Transverse colon (tissue), 4 donors: ENCODE measurements at regions not wholly inside any gene's neighbourhood (a gene's known extent, or its start where the extent isn't known, plus 50 kb on each side); places are given as distances from the start of the nearest gene placed in this dataset.

ENCODE experiments used
- DNase-seq: peaks from one replicate; pipeline ENCODE4 v3.0.0-alpha.2; 2019
- H3K27ac ChIP-seq, 4 donors: fragments of 200-600 bp; sonication (generic); 2 replicates each; pipeline ENCODE4 v1.5.1; 2016 to 2018; ENCODE audit warnings: inconsistent platforms in 4 of 4
- H3K27me3 ChIP-seq: fragments of 200-600 bp; sonication (generic); 2 replicates; pipeline ENCODE4 v1.5.1; 2017; ENCODE audit warnings: inconsistent platforms
- H3K36me3 ChIP-seq, 4 donors: fragments of 200-600 bp; sonication (generic); 2 replicates each; pipeline ENCODE4 v1.5.1; 2017 to 2019; ENCODE audit warnings: inconsistent platforms in 4 of 4
- H3K4me1 ChIP-seq, 4 donors: fragments of 200-600 bp; sonication (generic); 2 replicates each; pipeline ENCODE4 v1.5.1; 2017 to 2020; ENCODE audit warnings: inconsistent platforms in 4 of 4
- H3K4me3 ChIP-seq, 4 donors: fragments of 200-600 bp; sonication (generic); 1 replicate in 1 of 4; 2 replicates in 3 of 4; pipeline versions ENCODE4 v1.5.1 to v1.6.1; 2017 to 2019; ENCODE audit warnings: inconsistent platforms in 4 of 4
- H3K9me3 ChIP-seq, 2 donors: fragments of 200-600 bp; sonication (generic); 2 replicates each; pipeline ENCODE4 v1.5.1; 2017 to 2019; ENCODE audit warnings: inconsistent platforms in 2 of 2
- EP300 ChIP-seq: sonication (generic); formaldehyde crosslinking; IDR thresholded peaks from one replicate; pipeline ENCODE4 v1.6.1; 2017; ENCODE audit warnings: antibody characterized with exemption, low read depth
- POLR2A ChIP-seq: fragments of 450-650 bp; IDR thresholded peaks from one replicate; pipeline ENCODE4 v1.6.1; 2016; ENCODE audit warnings: antibody characterized with exemption, mild to moderate bottlenecking, moderate library complexity
- POLR2AphosphoS5 ChIP-seq, 3 donors: sonication (generic); formaldehyde crosslinking; IDR thresholded peaks; one replicate each; pipeline ENCODE4 v1.6.1; 2016; ENCODE audit warnings: antibody characterized with exemption in 3 of 3
- WGBS, 2 donors: methylation state at CpG; one replicate each; pipeline ENCODE4 v1.1.5; 2018; ENCODE audit warnings: low coverage in 1 of 2; 5-methylcytosine and 5-hydroxymethylcytosine counted together
- in situ Hi-C, 4 donors: fragments of 200-750 bp; cut with MboI; loops; one replicate each; pipeline versions ENCODE4 v1.15.0 to v1.15.1; 2017; ENCODE audit warnings: low sequenced_read_pairs in 3 of 4, low pct_ligation_motif_present in 1 of 4, low pct_unique_long_range_greater_than_20kb in 1 of 4
- intact Hi-C: fragments of 100-400 bp; cut with DNase I; formaldehyde crosslinking; loops from one replicate; pipeline ENCODE4 v1.15.1; 2023; ENCODE audit warnings: low total_unique reads
- TF ChIP-seq, protein P1 (sequence below), 5 experiments: fragments of 200-600 bp in 3 of 5; fragments of 450-650 bp in 2 of 5; sonication (generic) in 3 of 5; IDR thresholded peaks; 1 replicate in 2 of 5; 2 replicates in 3 of 5; pipeline ENCODE4 v1.5.1; 2016 to 2017; ENCODE audit warnings: antibody characterized with exemption in 5 of 5, inconsistent platforms in 3 of 5, mild to moderate bottlenecking in 2 of 5, moderate library complexity in 1 of 5

DNA sequence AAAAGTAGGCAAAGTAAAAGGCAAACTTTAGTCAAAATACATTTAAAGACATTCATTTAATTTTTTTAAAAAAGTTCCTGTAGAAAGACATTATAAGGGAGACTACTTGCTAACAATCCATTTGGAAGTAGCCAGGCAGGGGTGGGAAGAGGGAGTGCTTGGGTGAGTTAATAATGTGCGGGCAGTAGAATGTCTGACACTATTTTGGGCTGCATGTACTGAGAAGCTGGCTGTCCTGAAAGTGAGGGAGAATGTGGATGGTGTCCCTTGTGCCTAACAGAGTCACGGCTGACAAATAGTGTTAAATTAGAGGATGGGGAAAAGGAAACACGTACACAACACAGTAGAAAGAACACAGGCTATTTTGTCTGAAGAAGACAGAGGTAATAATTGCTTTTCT is 142.5 kb downstream of the LCA5 start:
- H3K4me1 ChIP-seq, result no peaks in the 10 kb centered on the region
- in situ Hi-C loops (no loop called here), intact Hi-C loops (no loop called here)
- H3K9me3 ChIP-seq, result peaks cover 0 to 5% of the 10 kb centered on the region in 2 donors
- no peak overlapping the region for H3K27ac ChIP-seq
- no peak overlapping the region for H3K4me3 ChIP-seq
- 89% methylated on average over 3 of the region's 3 CpGs for WGBS, 2 donors
- no peaks in the 10 kb centered on the region for H3K27me3 ChIP-seq
- DNase-seq, result no peak
- TF ChIP-seq, protein P1, sequence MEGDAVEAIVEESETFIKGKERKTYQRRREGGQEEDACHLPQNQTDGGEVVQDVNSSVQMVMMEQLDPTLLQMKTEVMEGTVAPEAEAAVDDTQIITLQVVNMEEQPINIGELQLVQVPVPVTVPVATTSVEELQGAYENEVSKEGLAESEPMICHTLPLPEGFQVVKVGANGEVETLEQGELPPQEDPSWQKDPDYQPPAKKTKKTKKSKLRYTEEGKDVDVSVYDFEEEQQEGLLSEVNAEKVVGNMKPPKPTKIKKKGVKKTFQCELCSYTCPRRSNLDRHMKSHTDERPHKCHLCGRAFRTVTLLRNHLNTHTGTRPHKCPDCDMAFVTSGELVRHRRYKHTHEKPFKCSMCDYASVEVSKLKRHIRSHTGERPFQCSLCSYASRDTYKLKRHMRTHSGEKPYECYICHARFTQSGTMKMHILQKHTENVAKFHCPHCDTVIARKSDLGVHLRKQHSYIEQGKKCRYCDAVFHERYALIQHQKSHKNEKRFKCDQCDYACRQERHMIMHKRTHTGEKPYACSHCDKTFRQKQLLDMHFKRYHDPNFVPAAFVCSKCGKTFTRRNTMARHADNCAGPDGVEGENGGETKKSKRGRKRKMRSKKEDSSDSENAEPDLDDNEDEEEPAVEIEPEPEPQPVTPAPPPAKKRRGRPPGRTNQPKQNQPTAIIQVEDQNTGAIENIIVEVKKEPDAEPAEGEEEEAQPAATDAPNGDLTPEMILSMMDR (IDR thresholded peaks at IDR 0.05), result no peak
- no peak for TF ChIP-seq EP300
- TF ChIP-seq POLR2A, result no peak
- TF ChIP-seq POLR2AphosphoS5 (IDR thresholded peaks at IDR 0.05), result no peak
- H3K36me3 ChIP-seq, result no peaks in the 10 kb centered on the region

DNA sequence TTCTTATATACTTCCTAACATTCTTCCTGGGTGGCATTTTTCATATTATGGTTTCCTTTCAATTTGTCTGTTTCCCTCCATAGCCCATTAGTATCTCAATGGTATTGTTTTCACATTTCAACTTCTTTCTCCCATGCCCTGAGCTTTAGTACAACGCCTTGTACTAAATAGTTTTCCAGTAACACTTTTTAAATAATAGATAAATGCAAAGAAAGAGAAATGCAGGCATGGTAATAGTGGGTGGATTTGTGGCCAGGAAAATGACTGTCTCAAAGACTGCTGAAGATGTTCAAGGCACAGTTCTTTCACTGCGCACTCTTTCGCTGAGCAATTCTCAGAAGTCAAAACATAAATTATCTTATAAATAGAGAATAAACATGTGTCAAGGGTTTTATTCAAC is 145.1 kb downstream of the LCA5 start:
- intact Hi-C loops (no loop called here), in situ Hi-C loops (no loop called here)
- Histone ChIP-seq H3K9me3 (peaks cover 0 to 5% of the 10 kb centered on the region in 2 donors), H3K36me3 (no peaks in the 10 kb centered on the region), H3K27me3 (no peaks in the 10 kb centered on the region), H3K4me3 (no peak overlapping the region), H3K4me1 (no peaks in the 10 kb centered on the region), H3K27ac (no peak overlapping the region)
- TF ChIP-seq POLR2AphosphoS5 (IDR thresholded peaks at IDR 0.05), result no peak
- TF ChIP-seq, protein P1 (IDR thresholded peaks at IDR 0.05), result no peak
- no peak for TF ChIP-seq POLR2A
- 81 to 92% methylated on average over 3 of the region's 3 CpGs for WGBS, 2 donors
- no peak for DNase-seq

DNA sequence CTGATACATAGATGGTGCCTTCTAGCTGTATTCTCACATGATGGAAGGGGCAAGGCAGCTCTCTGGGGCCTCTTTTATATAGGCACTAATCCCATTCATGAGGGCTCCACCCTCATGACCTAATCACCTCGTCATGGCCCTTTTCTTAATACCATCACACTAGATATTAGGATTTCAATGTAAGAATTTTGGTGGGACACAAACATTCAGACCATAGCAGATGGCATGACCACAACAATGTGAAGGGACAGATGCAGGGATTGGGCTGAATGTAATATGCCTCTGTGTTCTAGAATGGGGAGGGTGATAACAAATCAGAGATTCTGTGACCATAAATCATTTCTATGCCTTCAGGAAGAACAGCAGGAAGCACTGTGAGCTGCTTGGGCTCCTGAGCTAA is 145.8 kb downstream of the LCA5 start:
- H3K36me3 ChIP-seq, result no peaks in the 10 kb centered on the region
- DNase-seq, result no peak
- in situ Hi-C loops (no loop called here), intact Hi-C loops (no loop called here)
- H3K4me1 ChIP-seq, result no peaks in the 10 kb centered on the region
- no peak overlapping the region for H3K27ac ChIP-seq
- no peak overlapping the region for H3K4me3 ChIP-seq
- no peaks in the 10 kb centered on the region for H3K27me3 ChIP-seq
- peaks cover 0 to 5% of the 10 kb centered on the region in 2 donors for H3K9me3 ChIP-seq
- WGBS, 2 donors, result 52 to 71% methylated on average over 1 of the region's 1 CpG
- TF ChIP-seq, protein P1 (IDR thresholded peaks at IDR 0.05), result no peak
- TF ChIP-seq POLR2AphosphoS5 (IDR thresholded peaks at IDR 0.05), result no peak
- no peak for TF ChIP-seq POLR2A
- no peak for TF ChIP-seq EP300

DNA sequence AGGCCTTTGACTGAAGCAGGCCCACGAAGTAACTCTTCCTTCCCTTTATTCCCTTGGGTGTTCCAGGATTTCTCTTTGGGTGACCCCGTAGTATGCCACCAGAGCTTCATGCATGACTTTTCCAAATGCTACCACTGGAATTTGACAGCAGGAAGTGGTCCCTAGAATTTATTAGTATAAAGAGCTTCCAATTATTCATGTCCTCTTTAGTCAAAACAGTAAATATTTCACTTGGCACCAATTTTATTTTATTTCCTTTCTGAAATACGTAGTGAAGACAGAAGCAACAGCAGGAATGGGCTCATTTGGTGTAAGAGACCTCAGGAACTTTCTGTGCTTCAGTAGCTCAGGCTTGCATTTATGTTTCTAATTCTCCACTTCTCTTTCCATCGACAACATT is 151.3 kb downstream of the LCA5 start:
- no peak for DNase-seq
- no peaks in the 10 kb centered on the region for H3K27me3 ChIP-seq
- intact Hi-C loops (no loop called here), in situ Hi-C loops (no loop called here)
- no peak overlapping the region for H3K4me3 ChIP-seq
- no peaks in the 10 kb centered on the region for H3K4me1 ChIP-seq
- no peaks in the 10 kb centered on the region for H3K9me3 ChIP-seq
- H3K27ac ChIP-seq, result no peak overlapping the region
- H3K36me3 ChIP-seq, result no peaks in the 10 kb centered on the region
- TF ChIP-seq POLR2AphosphoS5 (IDR thresholded peaks at IDR 0.05) (no peak), EP300 (no peak), POLR2A (no peak)
- TF ChIP-seq, protein P1 (IDR thresholded peaks at IDR 0.05), result no peak
- 57 to 62% methylated on average over 4 of the region's 4 CpGs for WGBS, 2 donors
